ENCODE measurements at regions not wholly inside any gene's neighbourhood (a gene's known extent, or its start where the extent isn't known, plus 50 kb on each side); places are given as distances from the start of the nearest gene placed in this dataset.

- CTCF ChIA-PET = no interaction called here
- no peak overlapping the region for H3K4me3 Mint-ChIP-seq
- H3K36me3 Mint-ChIP-seq = no peaks in the 10 kb centered on the region
- no peaks in the 10 kb centered on the region for H3K27me3 Mint-ChIP-seq
- no peaks in the 10 kb centered on the region for H3K4me1 Mint-ChIP-seq
- no peak for DNase-seq
- H3K9me3 Mint-ChIP-seq = peaks cover 6% of the 10 kb centered on the region
- H3K27ac Mint-ChIP-seq = no peak overlapping the region
Measured at GRCh38 chr12:85662207-85662602, 174.0 kb downstream of the RASSF9 start.

GRCh38 chr12:85663631-85664030 lies 172.6 kb downstream of the RASSF9 start:
- no peak for DNase-seq
- Mint-ChIP-seq H3K27ac (no peak overlapping the region), H3K27me3 (no peaks in the 10 kb centered on the region), H3K4me3 (no peak overlapping the region), H3K9me3 (peaks cover 3% of the 10 kb centered on the region), H3K36me3 (no peaks in the 10 kb centered on the region), H3K4me1 (no peaks in the 10 kb centered on the region)
- CTCF ChIA-PET = no interaction called here

GRCh38 chr12:85664429-85664828 lies 171.8 kb downstream of the RASSF9 start:
- CTCF ChIA-PET = no interaction called here
- Mint-ChIP-seq H3K4me1 (no peaks in the 10 kb centered on the region), H3K4me3 (no peak overlapping the region), H3K9me3 (peaks cover 1% of the 10 kb centered on the region), H3K27me3 (no peaks in the 10 kb centered on the region), H3K36me3 (no peaks in the 10 kb centered on the region), H3K27ac (no peak overlapping the region)
- DNase-seq = no peak

GRCh38 chr12:85669911-85670310 lies 166.3 kb downstream of the RASSF9 start:
- Mint-ChIP-seq H3K36me3 (no peaks in the 10 kb centered on the region), H3K27ac (no peak overlapping the region), H3K4me3 (no peak overlapping the region), H3K27me3 (no peaks in the 10 kb centered on the region), H3K9me3 (no peaks in the 10 kb centered on the region), H3K4me1 (no peaks in the 10 kb centered on the region)
- CTCF ChIA-PET = no interaction called here
- DNase-seq = no peak

GRCh38 chr12:85672436-85672835 lies 163.8 kb downstream of the RASSF9 start:
- Mint-ChIP-seq H3K36me3 (no peaks in the 10 kb centered on the region), H3K4me1 (no peaks in the 10 kb centered on the region), H3K9me3 (no peaks in the 10 kb centered on the region), H3K27ac (no peak overlapping the region), H3K4me3 (no peak overlapping the region), H3K27me3 (no peaks in the 10 kb centered on the region)
- CTCF ChIA-PET = no interaction called here
- DNase-seq = no peak

GRCh38 chr12:85673921-85674420 lies 162.2 kb downstream of the RASSF9 start:
- no peak for DNase-seq
- no peaks in the 10 kb centered on the region for H3K9me3 Mint-ChIP-seq
- H3K27ac Mint-ChIP-seq = no peak overlapping the region
- CTCF ChIA-PET = no interaction called here
- no peaks in the 10 kb centered on the region for H3K4me1 Mint-ChIP-seq
- no peak overlapping the region for H3K4me3 Mint-ChIP-seq
- no peaks in the 10 kb centered on the region for H3K36me3 Mint-ChIP-seq
- H3K27me3 Mint-ChIP-seq = no peaks in the 10 kb centered on the region

- Mint-ChIP-seq H3K4me3 (no peak overlapping the region), H3K27me3 (no peaks in the 10 kb centered on the region), H3K36me3 (no peaks in the 10 kb centered on the region), H3K9me3 (no peaks in the 10 kb centered on the region), H3K27ac (no peak overlapping the region), H3K4me1 (no peaks in the 10 kb centered on the region)
- no peak for DNase-seq
- CTCF ChIA-PET = no interaction called here
Measured at GRCh38 chr12:85676816-85677749, 159.1 kb downstream of the RASSF9 start.

- Mint-ChIP-seq H3K36me3 (no peaks in the 10 kb centered on the region), H3K27me3 (no peaks in the 10 kb centered on the region), H3K4me3 (no peak overlapping the region), H3K27ac (no peak overlapping the region), H3K4me1 (no peaks in the 10 kb centered on the region), H3K9me3 (no peaks in the 10 kb centered on the region)
- CTCF ChIA-PET = no interaction called here
- DNase-seq = no peak
Measured at GRCh38 chr12:85679296-85679695, 156.9 kb downstream of the RASSF9 start.

- Mint-ChIP-seq H3K9me3 (no peaks in the 10 kb centered on the region), H3K27ac (no peak overlapping the region), H3K4me1 (no peaks in the 10 kb centered on the region), H3K36me3 (no peaks in the 10 kb centered on the region), H3K4me3 (no peak overlapping the region), H3K27me3 (no peaks in the 10 kb centered on the region)
- DNase-seq = no peak
- CTCF ChIA-PET = no interaction called here
Measured at GRCh38 chr12:85680881-85681280, 155.3 kb downstream of the RASSF9 start.

- H3K27me3 Mint-ChIP-seq = no peaks in the 10 kb centered on the region
- H3K4me3 Mint-ChIP-seq = no peak overlapping the region
- no peaks in the 10 kb centered on the region for H3K36me3 Mint-ChIP-seq
- H3K27ac Mint-ChIP-seq = no peak overlapping the region
- no peak for DNase-seq
- H3K9me3 Mint-ChIP-seq = no peaks in the 10 kb centered on the region
- CTCF ChIA-PET = no interaction called here
- no peaks in the 10 kb centered on the region for H3K4me1 Mint-ChIP-seq
Measured at GRCh38 chr12:85681333-85681732, 154.9 kb downstream of the RASSF9 start.

GRCh38 chr12:85683051-85683450 lies 153.2 kb downstream of the RASSF9 start:
- Mint-ChIP-seq H3K36me3 (no peaks in the 10 kb centered on the region), H3K4me3 (no peak overlapping the region), H3K27me3 (no peaks in the 10 kb centered on the region), H3K27ac (no peak overlapping the region), H3K4me1 (no peaks in the 10 kb centered on the region), H3K9me3 (no peaks in the 10 kb centered on the region)
- CTCF ChIA-PET = no interaction called here
- no peak for DNase-seq

GRCh38 chr12:85688837-85689236 lies 147.4 kb downstream of the RASSF9 start:
- no peak for DNase-seq
- Mint-ChIP-seq H3K4me1 (no peaks in the 10 kb centered on the region), H3K4me3 (no peak overlapping the region), H3K27me3 (no peaks in the 10 kb centered on the region), H3K27ac (no peak overlapping the region), H3K9me3 (no peaks in the 10 kb centered on the region), H3K36me3 (no peaks in the 10 kb centered on the region)
- CTCF ChIA-PET = no interaction called here

- no peaks in the 10 kb centered on the region for H3K4me1 Mint-ChIP-seq
- H3K27ac Mint-ChIP-seq = no peak overlapping the region
- no peak for DNase-seq
- CTCF ChIA-PET = no interaction called here
- no peaks in the 10 kb centered on the region for H3K36me3 Mint-ChIP-seq
- H3K4me3 Mint-ChIP-seq = no peak overlapping the region
- no peaks in the 10 kb centered on the region for H3K9me3 Mint-ChIP-seq
- H3K27me3 Mint-ChIP-seq = no peaks in the 10 kb centered on the region
Measured at GRCh38 chr12:85690146-85690545, 146.1 kb downstream of the RASSF9 start.

- no peaks in the 10 kb centered on the region for H3K36me3 Mint-ChIP-seq
- DNase-seq = no peak
- no peak overlapping the region for H3K4me3 Mint-ChIP-seq
- CTCF ChIA-PET = no interaction called here
- H3K27ac Mint-ChIP-seq = no peak overlapping the region
- no peaks in the 10 kb centered on the region for H3K9me3 Mint-ChIP-seq
- H3K4me1 Mint-ChIP-seq = no peaks in the 10 kb centered on the region
- no peaks in the 10 kb centered on the region for H3K27me3 Mint-ChIP-seq
Measured at GRCh38 chr12:85693093-85693665, 143.0 kb downstream of the RASSF9 start.

- no peak for DNase-seq
- Mint-ChIP-seq H3K27ac (no peak overlapping the region), H3K4me3 (no peak overlapping the region), H3K4me1 (no peaks in the 10 kb centered on the region), H3K27me3 (no peaks in the 10 kb centered on the region), H3K36me3 (no peaks in the 10 kb centered on the region), H3K9me3 (no peaks in the 10 kb centered on the region)
- CTCF ChIA-PET = no interaction called here
Measured at GRCh38 chr12:85695097-85695715, 141.0 kb downstream of the RASSF9 start.

Measured in activated naive CD4-positive, alpha-beta T cell treated with anti-CD3 and anti-CD28 coated beads, Interleukin-2, amount 10 ng/mL, durations not matched to agents 7 days and 5 days (primary cell).